HepG2 (cell line): ENCODE measurements at regions not wholly inside any gene's neighbourhood (a gene's known extent, or its start where the extent isn't known, plus 50 kb on each side); places are given as distances from the start of the nearest gene placed in this dataset.

Source experiments
- ATAC-seq: fragments of 200-7000 bp; cut with Tn5 transposase; 3 replicates; pipeline ENCODE4 v1.9.1; 2020; ENCODE audit warnings: mild to moderate bottlenecking, moderate library complexity
- BruUV-seq: library from RNA; stranded (reverse); fragments of 400-500 nt; replicated peaks from 2 replicates; lab custom pipeline; 2021; lab: Mats Ljungman, UMichigan
- CTCF ChIA-PET: fragments of 300-600 bp; formaldehyde crosslinking; extraction: SDS; loops from one replicate; lab custom pipeline; 2021; ENCODE audit warnings: low total read pairs, inconsistent platforms, low intra/inter-chr PET ratio; lab: Yijun Ruan, JAX
- POLR2A ChIA-PET: fragments of 350-600 bp; sonication (Branson Sonifier 250); formaldehyde crosslinking; loops from one replicate; lab custom pipeline; 2020; ENCODE audit warnings: antibody characterized with exemption, inconsistent platforms; lab: Yijun Ruan, JAX
- DNase-seq: peaks from one replicate; pipeline ENCODE4 v3.0.0-alpha.2; 2015; ENCODE audit warnings: low spot score
- FAIRE-seq: peaks from 3 replicates; lab custom pipeline; 2011; peaks lifted over from hg19 to GRCh38; lab: Jason Lieb, UNC
- H2AFZ ChIP-seq: one replicate; pipeline ENCODE4 v1.6.1; 2011; ENCODE audit warnings: low read length, inconsistent platforms
- H3K27ac ChIP-seq: fragments of 300-600 bp; 3 replicates; pipeline ENCODE4 v1.8.0; 2011; ENCODE audit warnings: mixed run types, mild to moderate bottlenecking, mixed read lengths, low read length, inconsistent platforms; ENCODE audit not compliant: insufficient read depth; ENCODE audit errors: extremely low read length
- H3K27me3 ChIP-seq, 2 experiments: fragments of 200-600 bp in 1 of 2; 2 replicates in 1 of 2; 3 replicates in 1 of 2; pipeline versions ENCODE4 v1.6.0 to v1.8.0; 2011; ENCODE audit warnings: low read length in 2 of 2, mild to moderate bottlenecking in 2 of 2, moderate library complexity in 2 of 2, inconsistent platforms in 1 of 2; ENCODE audit not compliant: insufficient read depth in 2 of 2, control insufficient read depth in 1 of 2
- H3K36me3 ChIP-seq, 2 experiments: fragments of 200-600 bp in 1 of 2; replicated peaks in 1 of 2; 2 replicates in 1 of 2; 3 replicates in 1 of 2; pipeline versions ENCODE4 v1.5.1 to v1.8.0; 2011; ENCODE audit warnings: low read length in 2 of 2, inconsistent platforms in 1 of 2; ENCODE audit not compliant: insufficient read depth in 2 of 2, control insufficient read depth in 1 of 2
- H3K4me1 ChIP-seq: 2 replicates; pipeline ENCODE4 v1.5.1; 2012; ENCODE audit warnings: low read length, inconsistent platforms; ENCODE audit not compliant: insufficient read depth
- H3K4me2 ChIP-seq: 2 replicates; pipeline ENCODE4 v1.6.0; 2011; ENCODE audit warnings: low read depth, low read length, inconsistent platforms
- H3K4me3 ChIP-seq, 3 experiments: fragments of 200-600 bp in 1 of 3; sonication (generic), shearing (Covaris generic) in 1 of 3; replicated peaks in 1 of 3; 2 replicates each; pipeline ENCODE4 v1.5.1; 2011 to 2016; ENCODE audit warnings: low read length in 3 of 3, inconsistent platforms in 2 of 3, low read depth in 2 of 3, mild to moderate bottlenecking in 2 of 3, control low read depth in 1 of 3, mixed read lengths in 1 of 3; ENCODE audit not compliant: insufficient read depth in 1 of 3
- H3K79me2 ChIP-seq: one replicate; pipeline ENCODE4 v1.6.1; 2011; ENCODE audit warnings: low read length, inconsistent platforms; ENCODE audit not compliant: insufficient read depth
- H3K9ac ChIP-seq: 2 replicates; pipeline ENCODE4 v1.6.0; 2011; ENCODE audit warnings: mild to moderate bottlenecking, low read depth, low read length, inconsistent platforms; ENCODE audit not compliant: insufficient read depth
- H3K9me3 ChIP-seq: 2 replicates; pipeline ENCODE4 v1.5.1; 2012; ENCODE audit warnings: mild to moderate bottlenecking, low read length
- H4K20me1 ChIP-seq: 2 replicates; pipeline ENCODE4 v1.6.0; 2011; ENCODE audit warnings: inconsistent platforms, mild to moderate bottlenecking, low read length, moderate library complexity; ENCODE audit not compliant: insufficient read depth
- CHD2 ChIP-seq: IDR thresholded peaks from 2 replicates; pipeline ENCODE4 v1.6.1; 2011; ENCODE audit warnings: low read depth, low read length, improper control_type of control experiment
- CREB1 ChIP-seq, 2 experiments: fragments of 450-650 bp in 1 of 2; IDR thresholded peaks; 2 replicates each; pipeline ENCODE4 v1.6.1; 2016 to 2017; ENCODE audit warnings: control low read depth in 1 of 2, mild to moderate bottlenecking in 1 of 2, missing compliant biosample characterization in 1 of 2, missing genetic modification characterization in 1 of 2
- GATAD2A ChIP-seq: IDR thresholded peaks from 2 replicates; pipeline ENCODE4 v1.6.1; 2016
- NFE2L2 ChIP-seq: fragments of 150-350 bp; IDR thresholded peaks from 2 replicates; pipeline ENCODE4 v1.6.1; 2014; ENCODE audit warnings: low read length
- NRL ChIP-seq: sonication (generic); formaldehyde crosslinking; IDR thresholded peaks from 2 replicates; pipeline ENCODE4 v1.5.0; 2020; ENCODE audit warnings: missing genetic modification reagents, mild to moderate bottlenecking, moderate library complexity, borderline replicate concordance
- ONECUT2 ChIP-seq: sonication (generic); formaldehyde crosslinking; IDR thresholded peaks from 2 replicates; pipeline ENCODE4 v1.4.0; 2020; ENCODE audit warnings: missing genetic modification reagents
- ZNF235 ChIP-seq: sonication (generic); formaldehyde crosslinking; IDR thresholded peaks from 2 replicates; pipeline ENCODE4 v1.8.1; 2023; ENCODE audit warnings: mild to moderate bottlenecking, missing genetic modification reagents, borderline replicate concordance
- WGBS: methylation state at CpG from one replicate; pipeline ENCODE4 v1.1.6; 2017; ENCODE audit warnings: low lambda C conversion rate; 5-methylcytosine and 5-hydroxymethylcytosine counted together
- in situ Hi-C: cut with HindIII; loops from 2 replicates; pipeline ENCODE4 v1.10.0; 2017; ENCODE audit warnings: low pct_unique_long_range_greater_than_20kb; ENCODE audit not compliant: extremely low pct_ligation_motif_present
- intact Hi-C: fragments of 100-400 bp; cut with micrococcal nuclease; formaldehyde crosslinking; loops from one replicate; pipeline ENCODE4 v1.10.0; 2022; ENCODE audit not compliant: unreplicated experiment
- TF ChIP-seq, protein P1 (sequence below): sonication (generic); formaldehyde crosslinking; IDR thresholded peaks from 2 replicates; pipeline ENCODE4 v1.8.0; 2023; ENCODE audit warnings: mild to moderate bottlenecking, missing genetic modification reagents
- TF ChIP-seq, protein P2 (sequence below): sonication (generic); formaldehyde crosslinking; IDR thresholded peaks from 2 replicates; pipeline ENCODE4 v1.4.0; 2020; ENCODE audit warnings: missing genetic modification reagents

- intact Hi-C loops = no loop called here
Observed at GRCh38 chr13:105462098-105462497, 1073.4 kb downstream of the EFNB2 start.

DNA sequence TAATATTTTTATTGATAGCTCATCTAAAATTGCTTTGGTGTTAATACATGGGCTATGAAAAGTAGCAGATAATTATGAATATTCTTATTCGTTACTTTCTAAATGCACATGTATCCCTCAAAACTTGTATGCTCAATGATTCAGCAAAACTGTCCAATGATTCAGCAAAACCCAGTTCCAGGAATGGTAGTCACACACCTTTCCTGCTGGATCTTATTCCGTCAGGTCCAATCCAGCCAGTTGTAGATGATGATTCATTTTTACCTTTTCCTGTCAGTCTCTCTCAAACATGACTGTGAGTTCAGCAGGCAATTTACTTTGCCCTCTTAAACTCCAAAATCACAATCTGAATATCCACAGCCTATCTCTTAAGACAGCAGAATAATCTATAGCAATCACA, 1082.6 kb downstream of the EFNB2 start:
- H3K36me3 ChIP-seq = no peaks in the 10 kb centered on the region
- no peak overlapping the region for H3K4me3 ChIP-seq
- WGBS = 8% methylated on average over 2 of the region's 2 CpGs
- BruUV-seq = no TSS peak
- no peak for ATAC-seq
- no peak overlapping the region for H3K9ac ChIP-seq
- H3K4me2 ChIP-seq = no peak overlapping the region
- H3K9me3 ChIP-seq = peaks cover 68% of the 10 kb centered on the region
- H4K20me1 ChIP-seq = no peaks in the 10 kb centered on the region
- H3K79me2 ChIP-seq = no peaks in the 10 kb centered on the region
- no peak for DNase-seq
- POLR2A ChIA-PET = no interaction called here
- TF ChIP-seq, protein P1, sequence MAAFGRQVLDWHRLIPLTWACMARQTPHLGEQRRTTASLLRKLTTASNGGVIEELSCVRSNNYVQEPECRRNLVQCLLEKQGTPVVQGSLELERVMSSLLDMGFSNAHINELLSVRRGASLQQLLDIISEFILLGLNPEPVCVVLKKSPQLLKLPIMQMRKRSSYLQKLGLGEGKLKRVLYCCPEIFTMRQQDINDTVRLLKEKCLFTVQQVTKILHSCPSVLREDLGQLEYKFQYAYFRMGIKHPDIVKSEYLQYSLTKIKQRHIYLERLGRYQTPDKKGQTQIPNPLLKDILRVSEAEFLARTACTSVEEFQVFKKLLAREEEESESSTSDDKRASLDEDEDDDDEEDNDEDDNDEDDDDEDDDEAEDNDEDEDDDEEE (CRISPR knock-in tag) = no peak
- TF ChIP-seq ONECUT2 (CRISPR knock-in tag) (no peak), NFE2L2 (peak; percentile 6; the same call in 1 of the 2 replicates), ZNF235 (no peak), CHD2 (no peak)
- TF ChIP-seq, protein P2, sequence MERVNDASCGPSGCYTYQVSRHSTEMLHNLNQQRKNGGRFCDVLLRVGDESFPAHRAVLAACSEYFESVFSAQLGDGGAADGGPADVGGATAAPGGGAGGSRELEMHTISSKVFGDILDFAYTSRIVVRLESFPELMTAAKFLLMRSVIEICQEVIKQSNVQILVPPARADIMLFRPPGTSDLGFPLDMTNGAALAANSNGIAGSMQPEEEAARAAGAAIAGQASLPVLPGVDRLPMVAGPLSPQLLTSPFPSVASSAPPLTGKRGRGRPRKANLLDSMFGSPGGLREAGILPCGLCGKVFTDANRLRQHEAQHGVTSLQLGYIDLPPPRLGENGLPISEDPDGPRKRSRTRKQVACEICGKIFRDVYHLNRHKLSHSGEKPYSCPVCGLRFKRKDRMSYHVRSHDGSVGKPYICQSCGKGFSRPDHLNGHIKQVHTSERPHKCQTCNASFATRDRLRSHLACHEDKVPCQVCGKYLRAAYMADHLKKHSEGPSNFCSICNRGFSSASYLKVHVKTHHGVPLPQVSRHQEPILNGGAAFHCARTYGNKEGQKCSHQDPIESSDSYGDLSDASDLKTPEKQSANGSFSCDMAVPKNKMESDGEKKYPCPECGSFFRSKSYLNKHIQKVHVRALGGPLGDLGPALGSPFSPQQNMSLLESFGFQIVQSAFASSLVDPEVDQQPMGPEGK (CRISPR knock-in tag) = no peak
- intact Hi-C loops = no loop called here
- H3K4me1 ChIP-seq = no peaks in the 10 kb centered on the region
- in situ Hi-C loops = no loop called here
- CTCF ChIA-PET = no interaction called here
- H3K27me3 ChIP-seq = no peaks in the 10 kb centered on the region
- H3K27ac ChIP-seq = no peak overlapping the region
- FAIRE-seq = no peak
- no peak overlapping the region for H2AFZ ChIP-seq

More at GRCh38 chr13:105462098-105462497, 1073.4 kb downstream of the EFNB2 start:
- FAIRE-seq (no peak), ATAC-seq (no peak), DNase-seq (no peak)
- Histone ChIP-seq H3K36me3 (no peaks in the 10 kb centered on the region), H3K4me1 (no peaks in the 10 kb centered on the region), H2AFZ (no peak overlapping the region), H3K4me3 (no peak overlapping the region), H3K27me3 (no peaks in the 10 kb centered on the region), H3K27ac (no peak overlapping the region), H3K79me2 (no peaks in the 10 kb centered on the region), H3K9me3 (peaks cover 52% of the 10 kb centered on the region), H3K4me2 (no peak overlapping the region), H4K20me1 (no peaks in the 10 kb centered on the region), H3K9ac (no peak overlapping the region)
- in situ Hi-C loops = no loop called here
- ChIA-PET POLR2A (no interaction called here), CTCF (no interaction called here)
- TF ChIP-seq GATAD2A (no peak), NRL (no peak), CREB1 (IDR thresholded peaks at IDR 0.05) (0 out of 2 replicates have a peak, but pooled peaks have one; percentile 6), CREB1 (CRISPR knock-in tag; IDR thresholded peaks at IDR 0.05) (no peak)
- 0% methylated on average over 5 of the region's 5 CpGs for WGBS
- no TSS peak for BruUV-seq
